ENCODE measurements at regions not wholly inside any gene's neighbourhood (a gene's known extent, or its start where the extent isn't known, plus 50 kb on each side); places are given as distances from the start of the nearest gene placed in this dataset.

GRCh38 chr10:31587691-31588090 is 268.7 kb downstream of the ZEB1 start:
- H3K36me3 ChIP-seq (ENCODE audit: control insufficient read depth, insufficient read depth, low read length) = no peaks in the 10 kb centered on the region
- H3K9me1 ChIP-seq (ENCODE audit: control insufficient read depth, insufficient read depth, low read length) = no peaks in the 10 kb centered on the region
- ATAC-seq = no peak
- no peak for TF ChIP-seq TAF15 (IDR thresholded peaks at IDR 0.05; ENCODE audit: low read depth, low read length)
- no peak for TF ChIP-seq SNRNP70 (optimal IDR thresholded peaks at IDR 0.05; ENCODE audit: low read depth, low read length)
- TF ChIP-seq SMAD2 (IDR thresholded peaks at IDR 0.05; ENCODE audit: low read depth, low read length) = no peak
- no peak for TF ChIP-seq NFE2L1 (tag; IDR thresholded peaks at IDR 0.05; ENCODE audit: borderline replicate concordance, low read depth)
- no peak for TF ChIP-seq MAX (CRISPR knock-in tag; IDR thresholded peaks at IDR 0.05)
- TF ChIP-seq ZNF699 (CRISPR knock-in tag; IDR thresholded peaks at IDR 0.05; ENCODE audit: insufficient replicate concordance) = no peak
- no peak for TF ChIP-seq CGGBP1 (CRISPR knock-in tag; IDR thresholded peaks at IDR 0.05)
- TF ChIP-seq ZBTB11 (CRISPR knock-in tag; IDR thresholded peaks at IDR 0.05) = no peak
- TF ChIP-seq ARID4B (CRISPR knock-in tag; IDR thresholded peaks at IDR 0.05) = no peak
- TF ChIP-seq GTF2B (IDR thresholded peaks at IDR 0.05; ENCODE audit: extremely low read depth, insufficient read length) = no peak
- WGBS (ENCODE audit: insufficient coverage, low coverage, missing lambda C conversion rate) = 1% methylated on average over 9 of the region's 9 CpGs
- ChIA-PET CTCF (ENCODE audit: low intra/inter-chr PET ratio) (no interaction called here), POLR2A (interaction anchor here (1.1 kb wide), 1 partner anchor 11 kb away, joined by 3 read pairs; no protein-coding TSS in a partner anchor)
- intact Hi-C loops (cut with micrococcal nuclease) (no loop called here), in situ Hi-C loops (cut with MboI) (no loop called here)
- no peaks in the 10 kb centered on the region for H3K9me3 ChIP-seq (replicated peaks; ENCODE audit: control insufficient read depth, insufficient read depth, low read depth, low read length)
- peaks cover 0 to 15% of the 10 kb centered on the region in 2 experiments; a peak in 3 of 5 replicates for H3K27me3 ChIP-seq (ENCODE audit: control insufficient read depth in 2 of 2, insufficient read depth in 2 of 2, low read length in 2 of 2)
- no peak overlapping the region for H2AFZ ChIP-seq (ENCODE audit: low read depth, low read length)
- H4K20me1 ChIP-seq (replicated peaks; ENCODE audit: control insufficient read depth, insufficient read depth, low read length) = no peaks in the 10 kb centered on the region
- no peak for FAIRE-seq
- no peaks in the 10 kb centered on the region for H3K79me2 ChIP-seq (ENCODE audit: control insufficient read depth, insufficient read depth, low read length)
- H3K27ac ChIP-seq (ENCODE audit: extremely low read depth, low read depth, low read length) = no peak overlapping the region
- H3K4me1 ChIP-seq (replicated peaks in 1 of 2; ENCODE audit: control insufficient read depth in 2 of 2, insufficient read depth in 2 of 2, low read length in 2 of 2) = peaks cover 0 to 4% of the 10 kb centered on the region in 2 experiments; a peak in 2 of 5 replicates
- no TSS peak for BruUV-seq (replicated peaks)
- DNase-seq (ENCODE audit: extremely low read depth in 1 of 4, low spot score in 3 of 4) = no peak
- H3K4me3 ChIP-seq = no peak overlapping the region
- H3K4me2 ChIP-seq (ENCODE audit: insufficient read depth, low read length) = no peak overlapping the region
- no peak overlapping the region for H3K9ac ChIP-seq (ENCODE audit: insufficient read depth in 1 of 2, low read depth in 2 of 2, low read length in 2 of 2)
